ENCODE measurements at regions not wholly inside any gene's neighbourhood (a gene's known extent, or its start where the extent isn't known, plus 50 kb on each side); places are given as distances from the start of the nearest gene placed in this dataset.
"Not testable (repeated sequence)": the region's sequence is repeated elsewhere in the genome, so short reads cannot be mapped to it uniquely, and the experiment has no call there.

DNA sequence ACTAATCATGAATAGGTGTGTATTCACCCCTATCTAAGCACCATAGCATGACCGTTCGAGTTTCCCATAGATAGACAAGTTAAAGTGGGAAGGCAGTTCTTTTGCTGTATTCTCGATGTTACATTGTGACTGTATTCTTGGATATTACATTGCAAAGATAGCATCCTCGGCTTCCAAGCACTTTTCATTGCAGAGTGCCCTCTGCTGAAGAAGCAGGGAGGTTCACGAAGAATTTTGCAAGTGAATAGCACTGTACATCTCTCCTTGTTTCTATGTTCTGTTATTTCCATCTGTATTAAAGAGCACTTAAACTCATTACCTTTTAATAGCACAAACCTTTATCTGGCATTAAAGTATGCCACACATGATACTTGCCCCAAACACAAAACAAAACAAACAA, 426.7 kb upstream of the ARX start:
- DNase-seq: no peak
- Mint-ChIP-seq H3K27ac (no peak overlapping the region), H3K27me3 (no peaks in the 10 kb centered on the region), H3K4me1 (ENCODE audit: low read depth) (no peaks in the 10 kb centered on the region), H3K4me3 (no peak overlapping the region), H3K36me3 (no peaks in the 10 kb centered on the region), H3K9me3 (no peaks in the 10 kb centered on the region)
- ChIA-PET POLR2A (no interaction called here), CTCF (no interaction called here)
- intact Hi-C loops (cut with micrococcal nuclease): no loop called here

DNA sequence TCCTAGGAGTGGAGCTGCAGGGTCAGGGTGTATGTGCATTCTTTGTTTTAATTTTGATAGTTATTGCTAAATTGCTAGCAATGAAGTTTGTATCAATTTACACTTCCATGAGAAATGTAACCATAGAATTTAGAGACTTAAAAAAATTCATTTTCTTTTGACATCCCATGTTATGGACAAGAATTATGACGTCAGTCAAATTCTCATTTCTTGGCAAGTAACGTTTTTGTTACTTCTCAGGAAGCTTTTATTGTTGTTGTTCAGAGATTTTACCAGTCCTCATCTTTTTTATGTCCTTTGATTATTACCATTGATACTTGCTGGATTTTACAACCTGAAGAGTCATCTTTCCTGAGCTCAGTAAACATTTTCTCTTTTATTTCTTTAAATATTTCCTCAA, 417.5 kb upstream of the ARX start:
- H3K9me3 Mint-ChIP-seq: no peaks in the 10 kb centered on the region
- H3K27me3 Mint-ChIP-seq: no peaks in the 10 kb centered on the region
- POLR2A ChIA-PET: no interaction called here
- DNase-seq: no peak
- CTCF ChIA-PET: no interaction called here
- no peak overlapping the region for H3K4me3 Mint-ChIP-seq
- H3K4me1 Mint-ChIP-seq (ENCODE audit: low read depth): no peaks in the 10 kb centered on the region
- intact Hi-C loops (cut with micrococcal nuclease): no loop called here
- H3K27ac Mint-ChIP-seq: no peak overlapping the region
- H3K36me3 Mint-ChIP-seq: no peaks in the 10 kb centered on the region

DNA sequence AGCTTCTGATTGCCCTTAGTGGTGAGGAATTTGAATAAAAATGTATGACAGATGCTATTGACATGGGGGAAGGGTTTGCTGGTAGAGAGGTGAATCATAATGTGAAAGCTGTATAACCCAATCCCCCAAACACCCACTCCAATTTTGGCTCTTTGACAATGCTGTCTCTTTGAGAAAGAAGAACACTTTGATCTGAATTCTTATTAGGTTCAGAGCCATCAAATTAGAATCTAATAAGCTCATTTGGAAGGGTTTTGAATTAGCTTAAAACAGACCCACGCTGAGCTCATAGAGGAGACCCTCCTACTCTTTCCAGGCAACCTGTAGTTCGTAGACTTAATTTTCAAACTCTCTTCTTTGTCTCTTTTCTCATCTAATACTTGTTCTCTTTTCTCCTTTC, 416.6 kb upstream of the ARX start:
- no peak for DNase-seq
- no peak overlapping the region for H3K27ac Mint-ChIP-seq
- no peaks in the 10 kb centered on the region for H3K27me3 Mint-ChIP-seq
- ChIA-PET POLR2A (no interaction called here), CTCF (no interaction called here)
- H3K36me3 Mint-ChIP-seq: no peaks in the 10 kb centered on the region
- no peaks in the 10 kb centered on the region for H3K4me1 Mint-ChIP-seq (ENCODE audit: low read depth)
- H3K9me3 Mint-ChIP-seq: no peaks in the 10 kb centered on the region
- H3K4me3 Mint-ChIP-seq: no peak overlapping the region
- intact Hi-C loops (cut with micrococcal nuclease): no loop called here

DNA sequence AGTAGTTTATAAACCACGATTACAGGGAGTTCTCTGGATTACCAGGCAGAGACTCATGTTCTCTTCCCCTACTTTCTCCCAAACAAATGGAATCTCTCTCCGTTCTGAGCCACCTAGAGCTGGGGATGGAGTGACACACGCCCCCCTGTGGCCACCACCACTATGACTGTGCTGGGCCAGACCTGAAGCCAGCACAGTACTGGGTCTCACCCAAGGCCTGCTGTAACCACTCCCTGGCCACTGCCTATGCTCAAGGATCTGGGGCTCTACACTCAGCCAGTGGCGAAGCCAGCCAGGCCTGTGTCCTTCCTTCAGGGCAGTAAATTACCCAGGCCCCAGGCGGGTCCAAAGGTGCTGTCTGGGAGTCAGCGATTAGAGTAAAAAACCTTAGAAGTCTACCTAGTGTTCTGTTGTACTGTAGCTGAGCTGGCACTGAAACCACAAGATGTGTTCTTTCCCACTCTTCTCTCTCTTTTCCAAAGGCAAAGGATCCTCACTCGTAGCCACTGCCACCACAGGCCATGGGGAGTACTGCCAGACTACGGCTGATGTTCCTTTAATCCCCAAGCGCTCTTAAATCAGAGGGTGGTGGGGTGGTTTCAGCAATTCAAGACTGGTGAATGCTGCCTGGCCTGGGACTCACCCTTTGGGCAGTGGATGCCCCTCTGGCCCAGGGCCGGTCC, 412.2 kb upstream of the ARX start:
- DNase-seq: no peak
- no peaks in the 10 kb centered on the region for H3K27me3 Mint-ChIP-seq
- no peak overlapping the region for H3K4me3 Mint-ChIP-seq
- ChIA-PET CTCF (no interaction called here), POLR2A (no interaction called here)
- H3K9me3 Mint-ChIP-seq: no peaks in the 10 kb centered on the region
- no peaks in the 10 kb centered on the region for H3K4me1 Mint-ChIP-seq (ENCODE audit: low read depth)
- intact Hi-C loops (cut with micrococcal nuclease): no loop called here
- no peak overlapping the region for H3K27ac Mint-ChIP-seq
- no peaks in the 10 kb centered on the region for H3K36me3 Mint-ChIP-seq

- H3K27ac Mint-ChIP-seq; H3K4me3 Mint-ChIP-seq; H3K36me3 Mint-ChIP-seq; DNase-seq; H3K4me1 Mint-ChIP-seq (ENCODE audit: low read depth); CTCF ChIA-PET; intact Hi-C loops (cut with micrococcal nuclease); H3K9me3 Mint-ChIP-seq; H3K27me3 Mint-ChIP-seq; POLR2A ChIA-PET: not testable (repeated sequence)
Measured at GRCh38 chrX:25404163-25404562, 388.4 kb upstream of the ARX start.

DNA sequence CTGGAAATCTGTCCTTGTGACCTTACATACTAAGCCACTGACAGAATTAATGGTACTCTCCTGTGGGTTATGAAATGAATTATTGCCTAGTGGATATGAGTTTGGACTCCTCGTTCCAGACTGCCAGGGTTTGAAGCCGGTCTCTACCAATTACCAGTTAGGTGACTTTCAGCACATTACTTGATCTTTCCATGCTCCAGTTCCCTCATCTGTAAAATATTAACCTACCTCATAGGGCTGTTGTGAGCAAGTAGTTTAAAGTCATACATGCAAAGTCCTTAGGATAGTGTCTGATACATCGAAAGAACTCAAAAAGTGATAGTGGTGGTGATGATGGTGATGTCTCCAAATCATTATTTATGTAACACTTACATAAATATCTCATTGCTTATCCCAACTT, 373.5 kb upstream of the ARX start:
- no peak overlapping the region for H3K4me3 Mint-ChIP-seq
- H3K27me3 Mint-ChIP-seq: no peaks in the 10 kb centered on the region
- H3K36me3 Mint-ChIP-seq: no peaks in the 10 kb centered on the region
- CTCF ChIA-PET: no interaction called here
- H3K27ac Mint-ChIP-seq: no peak overlapping the region
- intact Hi-C loops (cut with micrococcal nuclease): no loop called here
- H3K4me1 Mint-ChIP-seq (ENCODE audit: low read depth): no peaks in the 10 kb centered on the region
- POLR2A ChIA-PET: no interaction called here
- peaks cover 11% of the 10 kb centered on the region for H3K9me3 Mint-ChIP-seq
- no peak for DNase-seq

- ChIA-PET POLR2A (no interaction called here), CTCF (no interaction called here)
- Mint-ChIP-seq H3K4me1 (ENCODE audit: low read depth) (no peaks in the 10 kb centered on the region), H3K4me3 (no peak overlapping the region), H3K9me3 (no peaks in the 10 kb centered on the region), H3K27ac (no peak overlapping the region), H3K27me3 (no peaks in the 10 kb centered on the region), H3K36me3 (no peaks in the 10 kb centered on the region)
- no peak for DNase-seq
- intact Hi-C loops (cut with micrococcal nuclease): no loop called here
Measured at GRCh38 chrX:25383196-25383595, 367.4 kb upstream of the ARX start.

DNA sequence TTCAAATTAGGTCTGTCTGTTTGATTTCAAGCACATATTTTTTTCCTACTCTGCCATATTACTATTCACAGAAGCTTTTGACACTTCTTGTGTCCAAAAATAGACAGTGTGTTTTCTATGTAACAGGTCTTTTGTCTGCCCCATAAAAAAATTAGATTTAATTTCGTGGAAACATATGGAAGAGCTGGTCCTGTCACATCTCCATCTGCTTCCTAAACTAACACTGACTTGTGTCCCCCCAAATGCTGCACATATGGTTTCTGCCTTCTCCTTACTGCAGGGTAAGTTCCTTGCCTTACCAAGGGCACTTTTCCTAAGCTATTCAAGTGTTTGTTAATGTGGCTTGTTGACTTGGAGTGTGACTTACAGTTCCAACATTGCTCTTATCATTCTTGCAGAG, 340.7 kb upstream of the ARX start:
- ChIA-PET CTCF (no interaction called here), POLR2A (no interaction called here)
- Mint-ChIP-seq H3K4me1 (ENCODE audit: low read depth) (no peaks in the 10 kb centered on the region), H3K9me3 (no peaks in the 10 kb centered on the region), H3K36me3 (no peaks in the 10 kb centered on the region), H3K4me3 (no peak overlapping the region), H3K27ac (no peak overlapping the region), H3K27me3 (no peaks in the 10 kb centered on the region)
- intact Hi-C loops (cut with micrococcal nuclease): no loop called here
- DNase-seq: no peak

DNA sequence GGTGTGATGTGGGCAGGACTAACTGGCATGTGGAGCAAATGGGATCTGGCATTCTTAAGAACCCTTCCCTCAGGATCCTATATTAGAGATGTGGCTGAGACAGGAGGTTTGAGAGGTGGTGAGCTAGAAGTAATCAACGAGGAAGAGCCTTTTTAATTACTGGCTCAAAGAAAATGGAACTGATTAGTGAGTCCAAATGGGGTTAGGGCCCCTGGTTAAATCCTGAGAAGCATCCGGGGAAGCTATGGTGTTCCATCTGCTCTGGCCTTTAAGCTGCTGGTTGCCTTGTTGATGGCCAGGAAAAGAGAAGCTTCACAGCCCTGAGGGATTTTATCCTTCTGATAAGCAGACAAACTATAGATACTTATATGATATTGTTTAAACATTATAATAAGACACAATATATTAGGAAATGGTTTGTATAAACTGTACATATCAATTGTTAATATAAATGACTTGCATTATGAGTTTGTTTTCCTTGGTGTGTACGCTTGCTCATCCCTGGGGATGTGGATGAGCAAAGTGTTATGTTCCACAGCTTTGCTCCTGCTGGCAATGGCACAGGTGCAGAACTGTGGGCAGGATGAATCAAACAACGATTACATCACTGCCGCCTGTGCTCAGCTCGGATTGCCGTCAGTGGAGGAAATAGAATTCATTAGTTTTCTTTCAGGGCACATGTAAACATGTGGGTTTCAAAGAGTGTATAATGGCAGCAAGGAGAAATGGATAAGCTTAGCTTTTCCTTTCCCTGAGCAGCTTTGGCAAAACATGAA, 328.6 kb upstream of the ARX start:
- CTCF ChIA-PET: no interaction called here
- Mint-ChIP-seq H3K4me3 (no peak overlapping the region), H3K27ac (no peak overlapping the region), H3K36me3 (no peaks in the 10 kb centered on the region), H3K27me3 (no peaks in the 10 kb centered on the region), H3K4me1 (ENCODE audit: low read depth) (no peaks in the 10 kb centered on the region), H3K9me3 (peaks cover 2% of the 10 kb centered on the region)
- intact Hi-C loops (cut with micrococcal nuclease): no loop called here
- no peak for DNase-seq
- POLR2A ChIA-PET: no interaction called here

DNA sequence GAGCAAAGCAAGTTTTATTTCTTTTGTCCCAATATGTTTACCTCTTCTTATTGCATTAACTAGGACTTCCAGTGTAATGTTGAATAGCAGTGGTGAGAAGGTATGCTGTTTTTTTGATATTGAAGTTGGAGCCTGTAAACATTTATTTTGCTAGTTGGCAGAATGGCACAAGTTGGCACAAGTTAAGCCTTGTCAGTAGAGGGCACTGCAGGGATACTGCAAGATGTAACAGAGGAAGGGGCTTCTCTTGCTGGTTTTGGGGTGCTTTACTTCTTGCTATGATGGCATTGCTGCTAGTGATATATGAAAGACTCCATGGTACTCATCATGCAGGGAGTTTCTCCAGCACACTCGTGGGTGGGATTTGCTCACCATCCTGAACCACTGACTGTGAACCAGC, 327.3 kb upstream of the ARX start:
- Mint-ChIP-seq H3K36me3 (no peaks in the 10 kb centered on the region), H3K4me3 (no peak overlapping the region), H3K4me1 (ENCODE audit: low read depth) (no peaks in the 10 kb centered on the region), H3K27ac (no peak overlapping the region), H3K9me3 (peaks cover 2% of the 10 kb centered on the region), H3K27me3 (no peaks in the 10 kb centered on the region)
- ChIA-PET POLR2A (no interaction called here), CTCF (no interaction called here)
- DNase-seq: no peak
- intact Hi-C loops (cut with micrococcal nuclease): no loop called here

DNA sequence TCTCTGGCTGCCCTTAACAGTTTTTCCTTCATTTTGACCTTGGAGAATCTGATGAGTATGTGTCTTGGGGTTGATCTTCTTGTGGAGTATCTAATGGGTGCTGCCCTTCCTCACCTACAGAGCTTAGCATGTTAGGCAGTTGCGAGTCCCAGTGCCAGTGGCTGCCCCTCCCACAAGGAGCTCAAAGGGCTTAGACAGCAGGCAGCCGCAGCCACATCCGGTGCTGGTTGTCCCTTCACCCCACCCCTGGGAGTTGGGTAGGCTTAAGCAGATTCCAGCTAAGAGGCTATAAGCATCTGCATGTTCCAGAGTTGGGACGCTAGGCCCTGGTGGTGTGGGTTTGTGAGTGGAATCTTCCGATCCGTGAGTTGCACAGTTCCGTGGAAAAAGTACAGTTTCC, 322.1 kb upstream of the ARX start:
- Mint-ChIP-seq H3K27me3 (no peaks in the 10 kb centered on the region), H3K4me3 (no peak overlapping the region), H3K4me1 (ENCODE audit: low read depth) (no peaks in the 10 kb centered on the region), H3K27ac (no peak overlapping the region), H3K9me3 (peaks cover 2% of the 10 kb centered on the region), H3K36me3 (no peaks in the 10 kb centered on the region)
- POLR2A ChIA-PET: no interaction called here
- intact Hi-C loops (cut with micrococcal nuclease): no loop called here
- no peak for DNase-seq
- CTCF ChIA-PET: no interaction called here

GRCh38 chrX:25300994-25301393, 285.2 kb upstream of the ARX start:
- Mint-ChIP-seq H3K4me1 (ENCODE audit: low read depth) (no peaks in the 10 kb centered on the region), H3K27ac (no peak overlapping the region), H3K36me3 (no peaks in the 10 kb centered on the region), H3K9me3 (no peaks in the 10 kb centered on the region), H3K27me3 (no peaks in the 10 kb centered on the region), H3K4me3 (no peak overlapping the region)
- ChIA-PET CTCF (no interaction called here), POLR2A (no interaction called here)
- intact Hi-C loops (cut with micrococcal nuclease): no loop called here
- no peak for DNase-seq

GRCh38 chrX:25296850-25297249, 281.1 kb upstream of the ARX start:
- CTCF ChIA-PET: no interaction called here
- intact Hi-C loops (cut with micrococcal nuclease): no loop called here

More at GRCh38 chrX:25296850-25297249, 281.1 kb upstream of the ARX start:
- Mint-ChIP-seq H3K4me1 (ENCODE audit: low read depth) (no peaks in the 10 kb centered on the region), H3K4me3 (no peak overlapping the region), H3K36me3 (no peaks in the 10 kb centered on the region), H3K9me3 (no peaks in the 10 kb centered on the region), H3K27ac (no peak overlapping the region), H3K27me3 (no peaks in the 10 kb centered on the region)
- no peak for DNase-seq
- POLR2A ChIA-PET: no interaction called here
